Testis (tissue), 2 donors: ENCODE measurements at regions not wholly inside any gene's neighbourhood (a gene's known extent, or its start where the extent isn't known, plus 50 kb on each side); places are given as distances from the start of the nearest gene placed in this dataset.

Source experiments
- DNase-seq: peaks from one replicate; pipeline ENCODE4 v3.0.0-alpha.2; 2019
- H3K27ac ChIP-seq, 2 donors: fragments of 200-600 bp; sonication (generic); one replicate each; pipeline ENCODE4 v1.5.1; 2019
- H3K27me3 ChIP-seq: fragments of 200-600 bp; sonication (generic); one replicate; pipeline ENCODE4 v1.5.1; 2019
- H3K36me3 ChIP-seq: fragments of 200-600 bp; sonication (generic); one replicate; pipeline ENCODE4 v1.5.1; 2017; ENCODE audit warnings: low read depth; ENCODE audit errors: missing control alignments
- H3K4me1 ChIP-seq: fragments of 200-600 bp; sonication (generic); one replicate; pipeline ENCODE4 v1.5.1; 2019
- H3K4me3 ChIP-seq, 2 donors: fragments of 200-600 bp; sonication (generic); one replicate each; pipeline ENCODE4 v1.5.1; 2017 to 2019
- H3K9me3 ChIP-seq: fragments of 200-600 bp; sonication (generic); one replicate; pipeline ENCODE4 v1.5.1; 2017
- CTCF ChIP-seq, 3 experiments: fragments of 450-650 bp in 2 of 3; fragments of 200-600 bp in 1 of 3; sonication (generic) in 1 of 3; IDR thresholded peaks; one replicate each; pipeline ENCODE4 v1.5.1; 2016 to 2019; ENCODE audit warnings: antibody characterized with exemption in 3 of 3, mild to moderate bottlenecking in 2 of 3, moderate library complexity in 1 of 3
- POLR2A ChIP-seq: fragments of 450-650 bp; IDR thresholded peaks from one replicate; pipeline ENCODE4 v1.6.1; 2017; ENCODE audit warnings: antibody characterized with exemption, mild to moderate bottlenecking, moderate library complexity
- WGBS, 2 donors: methylation state at CpG; one replicate each; pipeline ENCODE4 v1.1.5; 2018; 5-methylcytosine and 5-hydroxymethylcytosine counted together
- intact Hi-C: fragments of 100-400 bp; cut with DNase I; formaldehyde crosslinking; loops from one replicate; pipeline ENCODE4 v1.15.1; 2023; ENCODE audit warnings: low total_unique reads

DNA sequence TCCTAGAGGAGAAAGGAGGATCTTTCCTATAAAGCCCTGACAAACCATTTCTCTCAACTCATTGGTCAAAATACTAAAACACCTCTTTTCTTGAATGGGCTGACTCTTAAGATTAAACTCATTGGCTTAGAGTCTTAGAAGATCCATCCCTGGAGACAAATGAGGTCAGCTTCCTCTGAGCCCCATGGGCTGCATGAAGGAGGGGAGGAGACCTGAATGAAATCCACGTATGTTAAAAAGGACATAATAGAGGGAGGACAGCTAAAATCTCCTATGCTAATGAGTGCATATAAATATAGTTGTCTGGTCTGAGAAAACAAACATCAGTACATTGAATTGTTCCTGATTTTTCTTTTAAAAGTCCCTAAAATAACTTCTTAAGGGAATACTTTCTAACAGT is 255.0 kb downstream of the TBL1XR1 start:
- no peak for TF ChIP-seq POLR2A
- no peak for TF ChIP-seq CTCF (IDR thresholded peaks at IDR 0.05)
- no peak overlapping the region for H3K27ac ChIP-seq
- DNase-seq: no peak
- no peaks in the 10 kb centered on the region for H3K36me3 ChIP-seq
- intact Hi-C loops: no loop called here
- H3K4me3 ChIP-seq: no peak overlapping the region
- H3K4me1 ChIP-seq: no peaks in the 10 kb centered on the region
- no peaks in the 10 kb centered on the region for H3K9me3 ChIP-seq
- WGBS, 2 donors: 56 to 79% methylated on average over 1 of the region's 1 CpG
- H3K27me3 ChIP-seq: no peaks in the 10 kb centered on the region

GRCh38 chr3:176941689-176942088 is 255.6 kb downstream of the TBL1XR1 start:
- intact Hi-C loops: no loop called here
- Histone ChIP-seq H3K27ac (no peak overlapping the region), H3K4me3 (no peak overlapping the region), H3K27me3 (no peaks in the 10 kb centered on the region), H3K9me3 (no peaks in the 10 kb centered on the region), H3K36me3 (no peaks in the 10 kb centered on the region), H3K4me1 (no peaks in the 10 kb centered on the region)
- no peak for DNase-seq
- no peak for TF ChIP-seq CTCF (IDR thresholded peaks at IDR 0.05)
- TF ChIP-seq POLR2A: no peak

- intact Hi-C loops: no loop called here
- no peaks in the 10 kb centered on the region for H3K27me3 ChIP-seq
- peak; percentile 68 for DNase-seq
- no peaks in the 10 kb centered on the region for H3K36me3 ChIP-seq
- peak; percentile 59 to 65 (median 60) for TF ChIP-seq CTCF (IDR thresholded peaks at IDR 0.05)
- no peak for TF ChIP-seq POLR2A
- 48 to 50% methylated on average over 10 of the region's 10 CpGs for WGBS, 2 donors
- no peak overlapping the region for H3K27ac ChIP-seq
- no peaks in the 10 kb centered on the region for H3K9me3 ChIP-seq
- H3K4me3 ChIP-seq: no peak overlapping the region
- H3K4me1 ChIP-seq: no peaks in the 10 kb centered on the region
These were observed 258.1 kb downstream of the TBL1XR1 start for GRCh38 chr3:176939022-176939817.

DNA sequence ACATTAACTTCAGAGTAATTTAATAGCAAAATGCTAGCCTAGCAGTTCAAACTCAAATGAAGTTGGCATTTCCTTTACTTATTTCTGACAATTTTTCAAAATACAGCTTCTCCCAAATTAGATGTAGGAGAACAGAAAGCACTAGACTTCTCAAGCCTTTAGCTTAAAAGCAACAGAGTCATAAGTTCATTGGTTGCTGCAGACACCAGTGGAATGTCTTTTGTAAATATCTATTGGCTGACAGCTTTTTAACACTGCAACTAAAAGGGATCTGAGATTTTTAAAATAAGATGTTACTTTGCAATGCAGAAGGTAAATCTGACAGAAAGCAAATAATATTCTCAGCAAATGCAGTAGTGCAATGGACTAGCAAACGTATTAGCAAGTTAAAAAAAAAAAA is 259.3 kb downstream of the TBL1XR1 start:
- DNase-seq: no peak
- H3K27ac ChIP-seq: no peak overlapping the region
- H3K4me3 ChIP-seq: no peak overlapping the region
- H3K9me3 ChIP-seq: no peaks in the 10 kb centered on the region
- H3K36me3 ChIP-seq: no peaks in the 10 kb centered on the region
- intact Hi-C loops: no loop called here
- 76 to 82% methylated on average over 1 of the region's 1 CpG for WGBS, 2 donors
- TF ChIP-seq CTCF (IDR thresholded peaks at IDR 0.05) (no peak), POLR2A (no peak)
- no peaks in the 10 kb centered on the region for H3K27me3 ChIP-seq
- H3K4me1 ChIP-seq: no peaks in the 10 kb centered on the region

- Histone ChIP-seq H3K27ac (no peak overlapping the region), H3K36me3 (no peaks in the 10 kb centered on the region), H3K4me1 (peaks cover 3% of the 10 kb centered on the region), H3K9me3 (no peaks in the 10 kb centered on the region), H3K27me3 (no peaks in the 10 kb centered on the region), H3K4me3 (no peak overlapping the region)
- intact Hi-C loops: no loop called here
- no peak for DNase-seq
- TF ChIP-seq CTCF (IDR thresholded peaks at IDR 0.05) (no peak), POLR2A (no peak)
- WGBS, 2 donors: 80 to 90% methylated on average over 1 of the region's 1 CpG
These were observed 259.7 kb downstream of the TBL1XR1 start for GRCh38 chr3:176937541-176937940.
